ENCODE measurements at regions not wholly inside any gene's neighbourhood (a gene's known extent, or its start where the extent isn't known, plus 50 kb on each side); places are given as distances from the start of the nearest gene placed in this dataset.

- TF ChIP-seq USF2 (CRISPR knock-in tag; IDR thresholded peaks at IDR 0.05) (no peak), NR2C2 (CRISPR knock-in tag; IDR thresholded peaks at IDR 0.05) (no peak), FOXK1 (CRISPR knock-in tag; IDR thresholded peaks at IDR 0.05) (no peak), SMAD3 (CRISPR knock-in tag; IDR thresholded peaks at IDR 0.05; ENCODE audit: borderline replicate concordance) (no peak), ATF1 (CRISPR knock-in tag; IDR thresholded peaks at IDR 0.05) (no peak), JUN (CRISPR knock-in tag; IDR thresholded peaks at IDR 0.05) (no peak), MLX (CRISPR knock-in tag; IDR thresholded peaks at IDR 0.05) (no peak)
- TF ChIP-seq, protein P1, sequence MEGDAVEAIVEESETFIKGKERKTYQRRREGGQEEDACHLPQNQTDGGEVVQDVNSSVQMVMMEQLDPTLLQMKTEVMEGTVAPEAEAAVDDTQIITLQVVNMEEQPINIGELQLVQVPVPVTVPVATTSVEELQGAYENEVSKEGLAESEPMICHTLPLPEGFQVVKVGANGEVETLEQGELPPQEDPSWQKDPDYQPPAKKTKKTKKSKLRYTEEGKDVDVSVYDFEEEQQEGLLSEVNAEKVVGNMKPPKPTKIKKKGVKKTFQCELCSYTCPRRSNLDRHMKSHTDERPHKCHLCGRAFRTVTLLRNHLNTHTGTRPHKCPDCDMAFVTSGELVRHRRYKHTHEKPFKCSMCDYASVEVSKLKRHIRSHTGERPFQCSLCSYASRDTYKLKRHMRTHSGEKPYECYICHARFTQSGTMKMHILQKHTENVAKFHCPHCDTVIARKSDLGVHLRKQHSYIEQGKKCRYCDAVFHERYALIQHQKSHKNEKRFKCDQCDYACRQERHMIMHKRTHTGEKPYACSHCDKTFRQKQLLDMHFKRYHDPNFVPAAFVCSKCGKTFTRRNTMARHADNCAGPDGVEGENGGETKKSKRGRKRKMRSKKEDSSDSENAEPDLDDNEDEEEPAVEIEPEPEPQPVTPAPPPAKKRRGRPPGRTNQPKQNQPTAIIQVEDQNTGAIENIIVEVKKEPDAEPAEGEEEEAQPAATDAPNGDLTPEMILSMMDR (IDR thresholded peaks at IDR 0.05): no peak
- TF ChIP-seq, protein P2, sequence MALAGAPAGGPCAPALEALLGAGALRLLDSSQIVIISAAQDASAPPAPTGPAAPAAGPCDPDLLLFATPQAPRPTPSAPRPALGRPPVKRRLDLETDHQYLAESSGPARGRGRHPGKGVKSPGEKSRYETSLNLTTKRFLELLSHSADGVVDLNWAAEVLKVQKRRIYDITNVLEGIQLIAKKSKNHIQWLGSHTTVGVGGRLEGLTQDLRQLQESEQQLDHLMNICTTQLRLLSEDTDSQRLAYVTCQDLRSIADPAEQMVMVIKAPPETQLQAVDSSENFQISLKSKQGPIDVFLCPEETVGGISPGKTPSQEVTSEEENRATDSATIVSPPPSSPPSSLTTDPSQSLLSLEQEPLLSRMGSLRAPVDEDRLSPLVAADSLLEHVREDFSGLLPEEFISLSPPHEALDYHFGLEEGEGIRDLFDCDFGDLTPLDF (CRISPR knock-in tag; IDR thresholded peaks at IDR 0.05): no peak
Measured at GRCh38 chr1:214111796-214112195, 124.0 kb downstream of the PROX1 start.

Measured in WTC11 (cell line).